Stomach (tissue), 4 donors: ENCODE measurements at regions not wholly inside any gene's neighbourhood (a gene's known extent, or its start where the extent isn't known, plus 50 kb on each side); places are given as distances from the start of the nearest gene placed in this dataset.

Source experiments
- CTCF ChIP-seq, 7 experiments: fragments of 450-650 bp in 4 of 7; fragments of 200-600 bp in 3 of 7; sonication (generic) in 3 of 7; IDR thresholded peaks; one replicate each; pipeline ENCODE4 v1.5.1; 2016 to 2019; ENCODE audit warnings: antibody characterized with exemption in 7 of 7, control low read depth in 2 of 7, mild to moderate bottlenecking in 1 of 7
- EP300 ChIP-seq: sonication (generic); formaldehyde crosslinking; IDR thresholded peaks from one replicate; pipeline ENCODE4 v1.6.1; 2017; ENCODE audit warnings: antibody characterized with exemption
- POLR2A ChIP-seq, 4 donors: fragments of 450-650 bp; IDR thresholded peaks; one replicate each; pipeline ENCODE4 v1.6.1; 2016; ENCODE audit warnings: antibody characterized with exemption in 4 of 4, control low read depth in 2 of 4, mild to moderate bottlenecking in 1 of 4, moderate library complexity in 1 of 4
- POLR2AphosphoS5 ChIP-seq, 3 donors: sonication (generic); formaldehyde crosslinking; IDR thresholded peaks; one replicate each; pipeline ENCODE4 v1.6.1; 2016; ENCODE audit warnings: antibody characterized with exemption in 3 of 3

DNA sequence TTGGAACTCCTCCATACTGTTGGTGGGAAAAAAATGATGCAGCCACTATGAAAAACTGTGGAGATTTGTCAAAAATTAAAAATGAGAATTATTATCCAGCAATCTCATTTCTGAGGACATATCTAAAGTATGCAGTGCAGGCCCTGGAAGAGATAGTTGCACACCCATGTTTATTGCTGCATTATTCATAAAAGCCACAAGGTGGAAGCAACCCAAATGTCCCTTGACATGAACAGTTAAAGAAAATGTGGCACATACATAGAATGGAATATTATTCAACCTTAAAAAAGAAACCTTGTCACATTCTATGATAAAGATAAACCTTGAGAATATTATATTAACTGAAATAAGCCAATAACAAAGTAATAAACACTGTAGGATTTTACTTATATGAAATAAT lies 80.9 kb upstream of the ARHGEF26 start:
- TF ChIP-seq POLR2A (IDR thresholded peaks at IDR 0.05) (no peak), CTCF (IDR thresholded peaks at IDR 0.05) (peak in 2 of 7 experiments; percentile 13 to 20), POLR2AphosphoS5 (IDR thresholded peaks at IDR 0.05) (no peak), EP300 (no peak)
